Kasumi-1 (cell line): ENCODE measurements at regions not wholly inside any gene's neighbourhood (a gene's known extent, or its start where the extent isn't known, plus 50 kb on each side); places are given as distances from the start of the nearest gene placed in this dataset.
"Not testable (repeated sequence)": the region's sequence is repeated elsewhere in the genome, so short reads cannot be mapped to it uniquely, and the experiment has no call there.

ENCODE experiments used
- DNase-seq, 2 experiments: peaks; one replicate each; lab custom pipeline; 2025; lab: John Stamatoyannopoulos, UW

- DNase-seq: no peak
Measured at GRCh38 chr5:72760259-72760658, 56.2 kb upstream of the TNPO1 start.

- no peak for DNase-seq
Measured at GRCh38 chr5:72752909-72753308, 63.6 kb upstream of the TNPO1 start.

- DNase-seq: no peak
Measured at GRCh38 chr5:72749362-72749997, 67.0 kb upstream of the TNPO1 start.

- DNase-seq: no peak
Measured at GRCh38 chr5:72747826-72748225, 68.6 kb upstream of the TNPO1 start.

GRCh38 chr5:72746736-72747135 is 69.7 kb upstream of the TNPO1 start:
- no peak for DNase-seq

GRCh38 chr5:72744136-72744535 is 72.3 kb upstream of the TNPO1 start:
- DNase-seq: no peak

GRCh38 chr5:72741805-72742204 is 74.7 kb upstream of the TNPO1 start:
- no peak for DNase-seq

GRCh38 chr5:72733810-72734209 is 82.7 kb upstream of the TNPO1 start:
- no peak for DNase-seq

- no peak for DNase-seq
Measured at GRCh38 chr5:72723581-72723980, 92.9 kb upstream of the TNPO1 start.

GRCh38 chr5:72722792-72723452 is 93.5 kb upstream of the TNPO1 start:
- no peak for DNase-seq

- no peak for DNase-seq
Measured at GRCh38 chr5:72721844-72722243, 94.6 kb upstream of the TNPO1 start.

- no peak for DNase-seq
Measured at GRCh38 chr5:72720205-72720604, 96.3 kb upstream of the TNPO1 start.

GRCh38 chr5:72711351-72711750 is 105.1 kb upstream of the TNPO1 start:
- no peak for DNase-seq

- no peak for DNase-seq
Measured at GRCh38 chr5:72709341-72709740, 107.1 kb upstream of the TNPO1 start.

- no peak for DNase-seq
Measured at GRCh38 chr5:72705178-72705577, 111.3 kb upstream of the TNPO1 start.

- no peak for DNase-seq
Measured at GRCh38 chr5:72703876-72704275, 112.6 kb upstream of the TNPO1 start.

GRCh38 chr5:72702881-72703434 is 113.5 kb upstream of the TNPO1 start:
- no peak for DNase-seq

- not testable (repeated sequence) for DNase-seq
Measured at GRCh38 chr5:72702105-72702504, 114.4 kb upstream of the TNPO1 start.

- no peak for DNase-seq
Measured at GRCh38 chr5:72698481-72698880, 118.0 kb upstream of the TNPO1 start.

GRCh38 chr5:72697622-72698021 is 118.8 kb upstream of the TNPO1 start:
- no peak for DNase-seq

GRCh38 chr5:72695659-72696058 is 120.8 kb upstream of the TNPO1 start:
- DNase-seq: no peak

- DNase-seq: no peak
Measured at GRCh38 chr5:72694856-72695255, 121.6 kb upstream of the TNPO1 start.

- no peak for DNase-seq
Measured at GRCh38 chr5:72693546-72694205, 122.8 kb upstream of the TNPO1 start.
